ENCODE measurements at regions not wholly inside any gene's neighbourhood (a gene's known extent, or its start where the extent isn't known, plus 50 kb on each side); places are given as distances from the start of the nearest gene placed in this dataset.

GRCh38 chr12:111269718-111270117, 99.2 kb downstream of the PHETA1 start:
- no peak for TF ChIP-seq POLR2A (IDR thresholded peaks at IDR 0.05)
- TF ChIP-seq CTCF (IDR thresholded peaks at IDR 0.05) = no peak

Measured in sigmoid colon (tissue), 3 donors.